ENCODE measurements at regions not wholly inside any gene's neighbourhood (a gene's known extent, or its start where the extent isn't known, plus 50 kb on each side); places are given as distances from the start of the nearest gene placed in this dataset.

- H3K36me3 Mint-ChIP-seq (ENCODE audit: low read depth): no peaks in the 10 kb centered on the region
- no peak for DNase-seq
- POLR2A ChIA-PET: no interaction called here
- no peaks in the 10 kb centered on the region for H3K4me1 Mint-ChIP-seq
- H3K9me3 Mint-ChIP-seq: no peaks in the 10 kb centered on the region
- H3K27ac Mint-ChIP-seq: no peak overlapping the region
- H3K27me3 Mint-ChIP-seq: no peaks in the 10 kb centered on the region
- intact Hi-C loops (cut with micrococcal nuclease): no loop called here
- H3K4me3 Mint-ChIP-seq: no peak overlapping the region
- no peak for TF ChIP-seq CTCF (IDR thresholded peaks at IDR 0.05)
- CTCF ChIA-PET: no interaction called here
- ATAC-seq (ENCODE audit: low read depth): no peak
Measured at GRCh38 chr18:73737990-73738389, 409.6 kb downstream of the FBXO15 start.

GRCh38 chr18:73735836-73736235, 411.8 kb downstream of the FBXO15 start:
- no peak for TF ChIP-seq CTCF (IDR thresholded peaks at IDR 0.05)
- ChIA-PET CTCF (no interaction called here), POLR2A (no interaction called here)
- no peaks in the 10 kb centered on the region for H3K36me3 Mint-ChIP-seq (ENCODE audit: low read depth)
- H3K9me3 Mint-ChIP-seq: no peaks in the 10 kb centered on the region
- H3K4me3 Mint-ChIP-seq: no peak overlapping the region
- intact Hi-C loops (cut with micrococcal nuclease): no loop called here
- no peaks in the 10 kb centered on the region for H3K4me1 Mint-ChIP-seq
- DNase-seq (no peak), ATAC-seq (ENCODE audit: low read depth) (no peak)
- H3K27me3 Mint-ChIP-seq: no peaks in the 10 kb centered on the region
- H3K27ac Mint-ChIP-seq: no peak overlapping the region

- no peaks in the 10 kb centered on the region for H3K27me3 Mint-ChIP-seq
- ATAC-seq (ENCODE audit: low read depth): no peak
- no peaks in the 10 kb centered on the region for H3K9me3 Mint-ChIP-seq
- no peak for DNase-seq
- no peak overlapping the region for H3K27ac Mint-ChIP-seq
- TF ChIP-seq CTCF (IDR thresholded peaks at IDR 0.05): no peak
- H3K36me3 Mint-ChIP-seq (ENCODE audit: low read depth): no peaks in the 10 kb centered on the region
- CTCF ChIA-PET: no interaction called here
- intact Hi-C loops (cut with micrococcal nuclease): no loop called here
- POLR2A ChIA-PET: no interaction called here
- H3K4me1 Mint-ChIP-seq: no peaks in the 10 kb centered on the region
- no peak overlapping the region for H3K4me3 Mint-ChIP-seq
Measured at GRCh38 chr18:73733806-73734314, 413.8 kb downstream of the FBXO15 start.

- TF ChIP-seq CTCF (IDR thresholded peaks at IDR 0.05): no peak
- H3K36me3 Mint-ChIP-seq (ENCODE audit: low read depth): no peaks in the 10 kb centered on the region
- H3K27me3 Mint-ChIP-seq: no peaks in the 10 kb centered on the region
- CTCF ChIA-PET: no interaction called here
- DNase-seq (no peak), ATAC-seq (ENCODE audit: low read depth) (no peak)
- H3K4me1 Mint-ChIP-seq: no peaks in the 10 kb centered on the region
- no peak overlapping the region for H3K4me3 Mint-ChIP-seq
- intact Hi-C loops (cut with micrococcal nuclease): no loop called here
- H3K9me3 Mint-ChIP-seq: no peaks in the 10 kb centered on the region
- no peak overlapping the region for H3K27ac Mint-ChIP-seq
- POLR2A ChIA-PET: no interaction called here
Measured at GRCh38 chr18:73733376-73733775, 414.3 kb downstream of the FBXO15 start.

GRCh38 chr18:73728657-73729056, 419.0 kb downstream of the FBXO15 start:
- TF ChIP-seq CTCF (IDR thresholded peaks at IDR 0.05): no peak
- Mint-ChIP-seq H3K36me3 (ENCODE audit: low read depth) (no peaks in the 10 kb centered on the region), H3K27me3 (no peaks in the 10 kb centered on the region), H3K4me3 (no peak overlapping the region), H3K4me1 (no peaks in the 10 kb centered on the region), H3K27ac (no peak overlapping the region), H3K9me3 (no peaks in the 10 kb centered on the region)
- no peak for ATAC-seq (ENCODE audit: low read depth)
- ChIA-PET CTCF (no interaction called here), POLR2A (no interaction called here)
- intact Hi-C loops (cut with micrococcal nuclease): no loop called here
- DNase-seq: no peak
